ENCODE measurements at regions not wholly inside any gene's neighbourhood (a gene's known extent, or its start where the extent isn't known, plus 50 kb on each side); places are given as distances from the start of the nearest gene placed in this dataset.

DNA sequence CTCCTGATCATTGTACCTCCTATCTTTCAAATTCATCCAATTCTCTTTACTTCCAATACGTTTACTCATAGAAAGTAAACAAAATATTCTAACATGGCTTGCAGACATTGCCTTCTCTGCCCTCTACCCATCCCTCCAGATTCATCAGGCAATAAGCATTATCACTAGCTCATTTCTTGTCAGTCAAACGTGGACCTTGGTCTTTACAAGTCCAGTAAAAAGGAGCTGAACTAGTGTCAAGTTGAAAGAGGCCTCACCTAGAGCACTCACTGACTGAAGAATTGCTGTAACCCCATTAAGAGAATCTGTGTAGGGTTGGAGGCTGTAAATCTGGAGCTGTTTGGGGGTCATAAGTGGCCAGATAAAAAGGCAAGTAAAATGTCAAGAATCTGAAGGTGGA is 435.0 kb upstream of the CCDC179 start:
- POLR2A ChIA-PET (ENCODE audit: unreplicated experiment): no interaction called here
- Histone ChIP-seq H2AFZ (no peak overlapping the region), H3K4me3 (no peak overlapping the region), H4K20me1 (ENCODE audit: insufficient read depth) (no peaks in the 10 kb centered on the region), H3K36me3 (ENCODE audit: low read depth) (no peaks in the 10 kb centered on the region), H3K79me2 (ENCODE audit: low read depth) (no peaks in the 10 kb centered on the region), H3F3A (ENCODE audit: insufficient read depth, low read depth) (no peaks in the 10 kb centered on the region), H3K27ac (no peak overlapping the region), H3K9me2 (ENCODE audit: insufficient read depth) (no peaks in the 10 kb centered on the region), H3K9me3 (ENCODE audit: insufficient read depth, low read depth) (no peaks in the 10 kb centered on the region), H3K4me1 (replicated peaks; ENCODE audit: insufficient read depth) (no peaks in the 10 kb centered on the region), H3K4me2 (no peak overlapping the region), H3K27me3 (ENCODE audit: insufficient read depth, low read depth) (no peaks in the 10 kb centered on the region)
- no TSS peak for BruUV-seq (replicated peaks)
- CTCF ChIA-PET: no interaction called here
- intact Hi-C loops (cut with micrococcal nuclease; ENCODE audit: unreplicated experiment): no loop called here
- TF ChIP-seq CTCF (conservative IDR thresholded peaks at IDR 0.05) (no peak), EZH2 (IDR thresholded peaks at IDR 0.05; ENCODE audit: low read depth) (no peak)
- DNase-seq: no peak

DNA sequence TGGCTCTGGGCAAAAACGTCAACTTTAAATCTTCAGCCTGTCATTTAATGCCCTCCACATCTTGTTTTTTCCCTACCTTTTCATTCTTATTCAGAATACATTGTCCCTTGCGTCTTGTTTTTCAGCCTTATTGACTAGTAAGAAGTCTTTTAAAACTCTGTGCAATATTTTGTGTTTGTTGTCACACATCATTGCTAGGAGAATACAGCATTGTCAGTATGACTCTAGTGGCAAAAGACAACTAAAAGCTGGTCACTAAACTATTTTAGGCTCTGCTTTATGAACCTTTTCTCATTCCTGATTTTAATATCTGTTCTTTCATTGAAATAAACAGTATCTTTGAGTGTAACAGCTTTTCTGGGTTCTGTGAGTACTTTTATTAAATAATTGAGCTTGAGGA is 447.8 kb upstream of the CCDC179 start:
- Histone ChIP-seq H4K20me1 (ENCODE audit: insufficient read depth) (no peaks in the 10 kb centered on the region), H3K27me3 (ENCODE audit: insufficient read depth, low read depth) (no peaks in the 10 kb centered on the region), H3F3A (ENCODE audit: insufficient read depth, low read depth) (no peaks in the 10 kb centered on the region), H3K79me2 (ENCODE audit: low read depth) (no peaks in the 10 kb centered on the region), H3K9me2 (ENCODE audit: insufficient read depth) (no peaks in the 10 kb centered on the region), H3K27ac (no peak overlapping the region), H3K36me3 (ENCODE audit: low read depth) (no peaks in the 10 kb centered on the region), H3K4me1 (replicated peaks; ENCODE audit: insufficient read depth) (no peaks in the 10 kb centered on the region), H2AFZ (no peak overlapping the region), H3K4me2 (no peak overlapping the region), H3K4me3 (no peak overlapping the region), H3K9me3 (ENCODE audit: insufficient read depth, low read depth) (no peaks in the 10 kb centered on the region)
- TF ChIP-seq CTCF (conservative IDR thresholded peaks at IDR 0.05) (no peak), EZH2 (IDR thresholded peaks at IDR 0.05; ENCODE audit: low read depth) (no peak)
- ChIA-PET POLR2A (ENCODE audit: unreplicated experiment) (no interaction called here), CTCF (no interaction called here)
- no TSS peak for BruUV-seq (replicated peaks)
- DNase-seq: no peak
- intact Hi-C loops (cut with micrococcal nuclease; ENCODE audit: unreplicated experiment): no loop called here

GRCh38 chr11:23310276-23310675 is 450.0 kb upstream of the CCDC179 start:
- H4K20me1 ChIP-seq (ENCODE audit: insufficient read depth): no peaks in the 10 kb centered on the region
- H3K36me3 ChIP-seq (ENCODE audit: low read depth): no peaks in the 10 kb centered on the region
- H3K9me3 ChIP-seq (ENCODE audit: insufficient read depth, low read depth): no peaks in the 10 kb centered on the region
- CTCF ChIA-PET: no interaction called here
- no peak overlapping the region for H2AFZ ChIP-seq
- no peak overlapping the region for H3K4me2 ChIP-seq
- POLR2A ChIA-PET (ENCODE audit: unreplicated experiment): interaction anchor here (0.6 kb wide), 1 partner anchor 75 kb away, joined by 3 read pairs; no protein-coding TSS in a partner anchor
- BruUV-seq (replicated peaks): no TSS peak
- no peak overlapping the region for H3K27ac ChIP-seq
- no peaks in the 10 kb centered on the region for H3K9me2 ChIP-seq (ENCODE audit: insufficient read depth)
- no peak for DNase-seq
- TF ChIP-seq EZH2 (IDR thresholded peaks at IDR 0.05; ENCODE audit: low read depth): no peak
- no peak for TF ChIP-seq CTCF (conservative IDR thresholded peaks at IDR 0.05)
- no peak overlapping the region for H3K4me3 ChIP-seq
- H3K27me3 ChIP-seq (ENCODE audit: insufficient read depth, low read depth): no peaks in the 10 kb centered on the region
- H3K4me1 ChIP-seq (replicated peaks; ENCODE audit: insufficient read depth): no peaks in the 10 kb centered on the region
- no peaks in the 10 kb centered on the region for H3F3A ChIP-seq (ENCODE audit: insufficient read depth, low read depth)
- intact Hi-C loops (cut with micrococcal nuclease; ENCODE audit: unreplicated experiment): no loop called here
- no peaks in the 10 kb centered on the region for H3K79me2 ChIP-seq (ENCODE audit: low read depth)

Measured in PC-9 (cell line).